H9 (cell line): ENCODE measurements at regions not wholly inside any gene's neighbourhood (a gene's known extent, or its start where the extent isn't known, plus 50 kb on each side); places are given as distances from the start of the nearest gene placed in this dataset.

Experiments
- DNase-seq: peaks from one replicate; pipeline ENCODE4 v3.0.0-alpha.2; 2017
- H2AFZ ChIP-seq: one replicate; pipeline ENCODE4 v1.6.1; 2013; ENCODE audit warnings: mild to moderate bottlenecking, low read length, control low read depth, moderate library complexity
- H2AK5ac ChIP-seq: 2 replicates; pipeline ENCODE4 v1.6.1; 2013; ENCODE audit warnings: low read length, control low read depth, mixed read lengths; ENCODE audit not compliant: insufficient read length
- H2BK120ac ChIP-seq: one replicate; pipeline ENCODE4 v1.6.1; 2013; ENCODE audit warnings: low read depth, mild to moderate bottlenecking, low read length, control low read depth, inconsistent platforms; ENCODE audit not compliant: poor library complexity, severe bottlenecking
- H2BK12ac ChIP-seq: 2 replicates; pipeline ENCODE4 v1.6.1; 2013; ENCODE audit warnings: low read length, control low read depth, mixed read lengths, low read depth; ENCODE audit not compliant: insufficient read length
- H2BK15ac ChIP-seq: 2 replicates; pipeline ENCODE4 v1.6.1; 2013; ENCODE audit warnings: low read depth, low read length, control low read depth
- H2BK20ac ChIP-seq: one replicate; pipeline ENCODE4 v1.6.1; 2013; ENCODE audit warnings: low read depth, mild to moderate bottlenecking, low read length, control low read depth, inconsistent platforms; ENCODE audit not compliant: poor library complexity, severe bottlenecking
- H2BK5ac ChIP-seq: 2 replicates; pipeline ENCODE4 v1.6.1; 2013; ENCODE audit warnings: low read length, control low read depth, mixed read lengths; ENCODE audit not compliant: insufficient read length
- H3K14ac ChIP-seq: 2 replicates; pipeline ENCODE4 v1.6.1; 2013; ENCODE audit warnings: low read length, control low read depth; ENCODE audit not compliant: insufficient read depth
- H3K18ac ChIP-seq: 2 replicates; pipeline ENCODE4 v1.6.1; 2013; ENCODE audit warnings: low read depth, mild to moderate bottlenecking, mixed read lengths, low read length, control low read depth; ENCODE audit not compliant: insufficient read length
- H3K23ac ChIP-seq: 2 replicates; pipeline ENCODE4 v1.6.1; 2013; ENCODE audit warnings: low read length, control low read depth, mixed read lengths, low read depth; ENCODE audit not compliant: insufficient read length
- H3K23me2 ChIP-seq: 2 replicates; pipeline ENCODE4 v1.6.1; 2013; ENCODE audit warnings: low read depth, mild to moderate bottlenecking, mixed read lengths, low read length, control low read depth; ENCODE audit not compliant: insufficient read length, poor library complexity, severe bottlenecking
- H3K27ac ChIP-seq: 2 replicates; pipeline ENCODE4 v1.5.1; 2013; ENCODE audit warnings: low read length, control low read depth, mixed read lengths, low read depth; ENCODE audit not compliant: insufficient read length
- H3K27me3 ChIP-seq: 2 replicates; pipeline ENCODE4 v1.6.1; 2013; ENCODE audit warnings: low read length, control low read depth, inconsistent platforms; ENCODE audit not compliant: insufficient read depth
- H3K4ac ChIP-seq: 2 replicates; pipeline ENCODE4 v1.6.1; 2013; ENCODE audit warnings: low read depth, mild to moderate bottlenecking, control low read depth, inconsistent platforms, low read length, moderate library complexity
- H3K4me1 ChIP-seq: 2 replicates; pipeline ENCODE4 v1.6.1; 2013; ENCODE audit warnings: low read length, control low read depth, inconsistent platforms; ENCODE audit not compliant: insufficient read depth
- H3K4me2 ChIP-seq: 2 replicates; pipeline ENCODE4 v1.6.1; 2013; ENCODE audit warnings: low read length, control low read depth, mixed read lengths; ENCODE audit not compliant: insufficient read length, insufficient read depth
- H3K56ac ChIP-seq: 2 replicates; pipeline ENCODE4 v1.6.1; 2013; ENCODE audit warnings: low read depth, mild to moderate bottlenecking, mixed read lengths, low read length, control low read depth; ENCODE audit not compliant: insufficient read length
- H3K79me1 ChIP-seq: 2 replicates; pipeline ENCODE4 v1.6.1; 2013; ENCODE audit warnings: low read depth, mild to moderate bottlenecking, moderate library complexity, low read length, control low read depth, inconsistent platforms; ENCODE audit not compliant: insufficient read depth, poor library complexity, severe bottlenecking
- H3K79me2 ChIP-seq: 2 replicates; pipeline ENCODE4 v1.6.1; 2013; ENCODE audit warnings: low read length, control low read depth, inconsistent platforms; ENCODE audit not compliant: insufficient read depth
- H3K9ac ChIP-seq: 2 replicates; pipeline ENCODE4 v1.6.1; 2013; ENCODE audit warnings: low read length, control low read depth, mixed read lengths; ENCODE audit not compliant: insufficient read length; ENCODE audit errors: extremely low read depth
- H3K9me3 ChIP-seq: one replicate; pipeline ENCODE4 v1.6.1; 2013; ENCODE audit warnings: low read depth, low read length, inconsistent platforms; ENCODE audit not compliant: control insufficient read depth
- H3T11ph ChIP-seq: one replicate; pipeline ENCODE4 v1.6.1; 2013; ENCODE audit warnings: mild to moderate bottlenecking, low read length, control low read depth, inconsistent platforms
- H4K20me1 ChIP-seq: one replicate; pipeline ENCODE4 v1.6.1; 2013; ENCODE audit not compliant: control insufficient read depth, insufficient read length, insufficient read depth
- H4K5ac ChIP-seq: 2 replicates; pipeline ENCODE4 v1.6.1; 2013; ENCODE audit warnings: low read depth, mild to moderate bottlenecking, mixed read lengths, low read length, control low read depth; ENCODE audit not compliant: insufficient read length
- H4K8ac ChIP-seq: replicated peaks from 2 replicates; pipeline ENCODE4 v1.6.1; 2013; ENCODE audit warnings: low read length, control low read depth, mixed read lengths, low read depth; ENCODE audit not compliant: insufficient read length
- H4K91ac ChIP-seq: 2 replicates; pipeline ENCODE4 v1.6.1; 2013; ENCODE audit warnings: low read depth, mild to moderate bottlenecking, moderate library complexity, mixed read lengths, low read length, control low read depth; ENCODE audit not compliant: insufficient read length
- H3K27ac Mint-ChIP-seq, 3 experiments: 2 replicates in 2 of 3; 3 replicates in 1 of 3; pipeline ENCODE4 v1.8.0; 2020 to 2021; ENCODE audit warnings: mixed read lengths in 3 of 3, mild to moderate bottlenecking in 1 of 3, moderate library complexity in 1 of 3
- H3K27me3 Mint-ChIP-seq: 2 replicates; pipeline ENCODE4 v1.8.0; 2021; ENCODE audit warnings: low read depth, mild to moderate bottlenecking, moderate library complexity, mixed read lengths
- H3K36me3 Mint-ChIP-seq, 3 experiments: 2 replicates in 2 of 3; 3 replicates in 1 of 3; pipeline ENCODE4 v1.8.0; 2020 to 2021; ENCODE audit warnings: low read depth in 3 of 3, mixed read lengths in 3 of 3; ENCODE audit not compliant: insufficient read depth in 1 of 3
- H3K4me1 Mint-ChIP-seq, 2 experiments: 2 replicates each; pipeline ENCODE4 v1.8.0; 2020; ENCODE audit warnings: mixed read lengths in 2 of 2
- H3K4me3 Mint-ChIP-seq, 2 experiments: 2 replicates in 1 of 2; 3 replicates in 1 of 2; pipeline ENCODE4 v1.8.0; 2020 to 2021; ENCODE audit warnings: mild to moderate bottlenecking in 2 of 2, mixed read lengths in 2 of 2, moderate library complexity in 1 of 2
- H3K9me3 Mint-ChIP-seq, 2 experiments: 2 replicates in 1 of 2; 3 replicates in 1 of 2; pipeline ENCODE4 v1.8.0; 2020; ENCODE audit warnings: mild to moderate bottlenecking in 2 of 2, mixed read lengths in 2 of 2, moderate library complexity in 1 of 2
- WGBS: extraction: QIAGEN DNeasy Blood & Tissue Kit; methylation state at CpG from one replicate; pipeline ENCODE4 v1.1.7; 2013; ENCODE audit warnings: missing lambda C conversion rate, low lambda C conversion rate, mixed read lengths; ENCODE audit not compliant: insufficient read length; ENCODE audit errors: extremely low coverage; 5-methylcytosine and 5-hydroxymethylcytosine counted together
- TF ChIP-seq, protein P1 (sequence below): fragments of 200-600 bp; sonication (generic); conservative IDR thresholded peaks from 3 replicates; pipeline ENCODE4 v1.8.0; 2021; ENCODE audit warnings: antibody characterized with exemption, mild to moderate bottlenecking

DNA sequence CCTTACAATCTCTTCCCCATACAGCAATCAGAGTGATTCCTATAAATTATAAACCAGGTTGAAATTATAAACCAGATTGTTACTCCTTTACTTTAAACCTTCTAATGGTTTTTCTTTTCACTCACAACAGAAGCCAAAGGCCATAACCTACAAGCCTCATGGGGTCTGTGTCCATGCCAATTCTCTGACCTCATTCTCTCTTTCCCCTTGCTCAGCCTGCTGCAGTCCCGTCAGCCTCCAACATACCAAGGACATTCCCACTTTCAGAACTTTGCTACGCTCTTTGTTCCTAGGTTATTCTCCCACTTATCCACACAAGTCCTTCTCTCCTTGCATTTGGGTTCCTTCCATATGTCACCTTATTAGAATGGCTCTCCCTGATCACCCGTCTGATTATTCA is 277.9 kb upstream of the TCF21 start:
- no peaks in the 10 kb centered on the region for H3K9me3 Mint-ChIP-seq
- no peaks in the 10 kb centered on the region for H4K20me1 ChIP-seq
- H3K27me3 ChIP-seq = no peaks in the 10 kb centered on the region
- no peaks in the 10 kb centered on the region for H3K9me3 ChIP-seq
- no peak overlapping the region for H2BK15ac ChIP-seq
- no peak overlapping the region for H2AFZ ChIP-seq
- no peak overlapping the region for H3K27ac Mint-ChIP-seq
- no peak overlapping the region for H2BK5ac ChIP-seq
- H3K27ac ChIP-seq = no peak overlapping the region
- H3K4ac ChIP-seq = no peak overlapping the region
- no peak overlapping the region for H3K14ac ChIP-seq
- no peak overlapping the region for H3K4me3 Mint-ChIP-seq
- H3K27me3 Mint-ChIP-seq = no peaks in the 10 kb centered on the region
- no peaks in the 10 kb centered on the region for H3K79me2 ChIP-seq
- no peaks in the 10 kb centered on the region for H3K79me1 ChIP-seq
- H3K4me1 Mint-ChIP-seq = peaks cover 9 to 15% of the 10 kb centered on the region in 2 experiments
- H4K5ac ChIP-seq = no peak overlapping the region
- no peak overlapping the region for H4K91ac ChIP-seq
- H3K23me2 ChIP-seq = no peaks in the 10 kb centered on the region
- H2BK20ac ChIP-seq = no peak overlapping the region
- no peak for DNase-seq
- WGBS = no CpG with 5 or more reads among the region's 3 CpGs
- no peak overlapping the region for H3T11ph ChIP-seq
- H3K4me2 ChIP-seq = no peak overlapping the region
- TF ChIP-seq, protein P1, sequence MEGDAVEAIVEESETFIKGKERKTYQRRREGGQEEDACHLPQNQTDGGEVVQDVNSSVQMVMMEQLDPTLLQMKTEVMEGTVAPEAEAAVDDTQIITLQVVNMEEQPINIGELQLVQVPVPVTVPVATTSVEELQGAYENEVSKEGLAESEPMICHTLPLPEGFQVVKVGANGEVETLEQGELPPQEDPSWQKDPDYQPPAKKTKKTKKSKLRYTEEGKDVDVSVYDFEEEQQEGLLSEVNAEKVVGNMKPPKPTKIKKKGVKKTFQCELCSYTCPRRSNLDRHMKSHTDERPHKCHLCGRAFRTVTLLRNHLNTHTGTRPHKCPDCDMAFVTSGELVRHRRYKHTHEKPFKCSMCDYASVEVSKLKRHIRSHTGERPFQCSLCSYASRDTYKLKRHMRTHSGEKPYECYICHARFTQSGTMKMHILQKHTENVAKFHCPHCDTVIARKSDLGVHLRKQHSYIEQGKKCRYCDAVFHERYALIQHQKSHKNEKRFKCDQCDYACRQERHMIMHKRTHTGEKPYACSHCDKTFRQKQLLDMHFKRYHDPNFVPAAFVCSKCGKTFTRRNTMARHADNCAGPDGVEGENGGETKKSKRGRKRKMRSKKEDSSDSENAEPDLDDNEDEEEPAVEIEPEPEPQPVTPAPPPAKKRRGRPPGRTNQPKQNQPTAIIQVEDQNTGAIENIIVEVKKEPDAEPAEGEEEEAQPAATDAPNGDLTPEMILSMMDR = no peak
- no peak overlapping the region for H3K56ac ChIP-seq
- H3K9ac ChIP-seq = no peak overlapping the region
- H3K23ac ChIP-seq = no peak overlapping the region
- no peak overlapping the region for H2BK120ac ChIP-seq
- H3K18ac ChIP-seq = no peak overlapping the region
- H3K4me1 ChIP-seq = peaks cover 4% of the 10 kb centered on the region; the same call in 1 of the 2 replicates
- no peaks in the 10 kb centered on the region for H3K36me3 Mint-ChIP-seq
- H2AK5ac ChIP-seq = no peak overlapping the region
- H2BK12ac ChIP-seq = no peak overlapping the region
- H4K8ac ChIP-seq = no peak overlapping the region
